CD4-positive, alpha-beta T cell treated with Interleukin-15 for 4 hours (primary cell): ENCODE measurements at regions not wholly inside any gene's neighbourhood (a gene's known extent, or its start where the extent isn't known, plus 50 kb on each side); places are given as distances from the start of the nearest gene placed in this dataset.

Experiments
- DNase-seq: peaks from one replicate; pipeline ENCODE4 v3.0.0-alpha.2; 2020; ENCODE audit warnings: low spot score

- DNase-seq, result no peak
Observed at GRCh38 chr13:105787632-105788031, 747.8 kb downstream of the EFNB2 start.

GRCh38 chr13:105785436-105785835, 750.0 kb downstream of the EFNB2 start:
- no peak for DNase-seq

- DNase-seq, result no peak
Observed at GRCh38 chr13:105783261-105783660, 752.2 kb downstream of the EFNB2 start.

GRCh38 chr13:105778196-105778595, 757.3 kb downstream of the EFNB2 start:
- no peak for DNase-seq

- DNase-seq, result no peak
Observed at GRCh38 chr13:105774739-105775460, 760.6 kb downstream of the EFNB2 start.

- no peak for DNase-seq
Observed at GRCh38 chr13:105773863-105774538, 761.5 kb downstream of the EFNB2 start.

GRCh38 chr13:105773241-105773640, 762.2 kb downstream of the EFNB2 start:
- no peak for DNase-seq

- DNase-seq, result no peak
Observed at GRCh38 chr13:105764486-105764885, 771.0 kb downstream of the EFNB2 start.

GRCh38 chr13:105763851-105764250, 771.6 kb downstream of the EFNB2 start:
- DNase-seq, result no peak

GRCh38 chr13:105762096-105762495, 773.4 kb downstream of the EFNB2 start:
- DNase-seq, result no peak

GRCh38 chr13:105758918-105759860, 776.3 kb downstream of the EFNB2 start:
- DNase-seq, result no peak

- no peak for DNase-seq
Observed at GRCh38 chr13:105740739-105741138, 794.7 kb downstream of the EFNB2 start.

- DNase-seq, result no peak
Observed at GRCh38 chr13:105737688-105738087, 797.8 kb downstream of the EFNB2 start.

GRCh38 chr13:105735281-105735680, 800.2 kb downstream of the EFNB2 start:
- DNase-seq, result no peak

GRCh38 chr13:105732806-105733529, 802.5 kb downstream of the EFNB2 start:
- DNase-seq, result no peak

GRCh38 chr13:105725887-105726286, 809.6 kb downstream of the EFNB2 start:
- no peak for DNase-seq

GRCh38 chr13:105721016-105721415, 814.4 kb downstream of the EFNB2 start:
- no peak for DNase-seq

GRCh38 chr13:105719859-105720258, 815.6 kb downstream of the EFNB2 start:
- no peak for DNase-seq

GRCh38 chr13:105709181-105709580, 826.3 kb downstream of the EFNB2 start:
- DNase-seq, result no peak

- no peak for DNase-seq
Observed at GRCh38 chr13:105703843-105704242, 831.6 kb downstream of the EFNB2 start.

- no peak for DNase-seq
Observed at GRCh38 chr13:105702441-105702840, 833.0 kb downstream of the EFNB2 start.

- DNase-seq, result no peak
Observed at GRCh38 chr13:105692769-105693168, 842.7 kb downstream of the EFNB2 start.
